ENCODE measurements at regions not wholly inside any gene's neighbourhood (a gene's known extent, or its start where the extent isn't known, plus 50 kb on each side); places are given as distances from the start of the nearest gene placed in this dataset.

DNA sequence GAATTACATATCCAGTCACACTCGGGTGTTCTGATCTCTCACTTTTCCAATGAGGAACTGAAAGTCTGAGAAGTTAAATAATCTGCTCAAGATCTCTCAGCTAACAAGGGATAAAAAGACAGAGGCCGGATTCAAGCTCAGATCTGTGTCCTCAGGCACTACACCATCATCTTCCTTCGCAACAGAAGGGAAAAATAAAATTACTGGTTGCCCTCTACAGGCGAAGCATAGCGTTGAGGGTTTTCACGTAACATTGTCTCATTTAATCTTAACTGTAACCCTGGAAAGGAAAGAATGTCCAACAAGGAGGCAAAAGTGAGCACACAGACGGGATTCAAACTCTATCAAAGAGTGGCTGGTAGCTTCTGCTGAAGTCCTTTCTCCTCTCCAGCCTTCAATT lies 67.8 kb upstream of the ANKEF1 start:
- TF ChIP-seq, protein P1, sequence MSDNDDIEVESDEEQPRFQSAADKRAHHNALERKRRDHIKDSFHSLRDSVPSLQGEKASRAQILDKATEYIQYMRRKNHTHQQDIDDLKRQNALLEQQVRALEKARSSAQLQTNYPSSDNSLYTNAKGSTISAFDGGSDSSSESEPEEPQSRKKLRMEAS (IDR thresholded peaks at IDR 0.05): no peak
- TF ChIP-seq, protein P2, sequence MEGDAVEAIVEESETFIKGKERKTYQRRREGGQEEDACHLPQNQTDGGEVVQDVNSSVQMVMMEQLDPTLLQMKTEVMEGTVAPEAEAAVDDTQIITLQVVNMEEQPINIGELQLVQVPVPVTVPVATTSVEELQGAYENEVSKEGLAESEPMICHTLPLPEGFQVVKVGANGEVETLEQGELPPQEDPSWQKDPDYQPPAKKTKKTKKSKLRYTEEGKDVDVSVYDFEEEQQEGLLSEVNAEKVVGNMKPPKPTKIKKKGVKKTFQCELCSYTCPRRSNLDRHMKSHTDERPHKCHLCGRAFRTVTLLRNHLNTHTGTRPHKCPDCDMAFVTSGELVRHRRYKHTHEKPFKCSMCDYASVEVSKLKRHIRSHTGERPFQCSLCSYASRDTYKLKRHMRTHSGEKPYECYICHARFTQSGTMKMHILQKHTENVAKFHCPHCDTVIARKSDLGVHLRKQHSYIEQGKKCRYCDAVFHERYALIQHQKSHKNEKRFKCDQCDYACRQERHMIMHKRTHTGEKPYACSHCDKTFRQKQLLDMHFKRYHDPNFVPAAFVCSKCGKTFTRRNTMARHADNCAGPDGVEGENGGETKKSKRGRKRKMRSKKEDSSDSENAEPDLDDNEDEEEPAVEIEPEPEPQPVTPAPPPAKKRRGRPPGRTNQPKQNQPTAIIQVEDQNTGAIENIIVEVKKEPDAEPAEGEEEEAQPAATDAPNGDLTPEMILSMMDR (IDR thresholded peaks at IDR 0.05; ENCODE audit: low read depth, low read length, missing input control): no peak
- no peak for TF ChIP-seq EGR1 (IDR thresholded peaks at IDR 0.05; ENCODE audit: low read depth in 2 of 2)
- TF ChIP-seq, protein P3, sequence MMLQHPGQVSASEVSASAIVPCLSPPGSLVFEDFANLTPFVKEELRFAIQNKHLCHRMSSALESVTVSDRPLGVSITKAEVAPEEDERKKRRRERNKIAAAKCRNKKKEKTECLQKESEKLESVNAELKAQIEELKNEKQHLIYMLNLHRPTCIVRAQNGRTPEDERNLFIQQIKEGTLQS (IDR thresholded peaks at IDR 0.05): no peak
- TF ChIP-seq GABPA (IDR thresholded peaks at IDR 0.05 in 1 of 2, conservative IDR thresholded peaks at IDR 0.05 in 1 of 2): no peak
- TF ChIP-seq, protein P4, sequence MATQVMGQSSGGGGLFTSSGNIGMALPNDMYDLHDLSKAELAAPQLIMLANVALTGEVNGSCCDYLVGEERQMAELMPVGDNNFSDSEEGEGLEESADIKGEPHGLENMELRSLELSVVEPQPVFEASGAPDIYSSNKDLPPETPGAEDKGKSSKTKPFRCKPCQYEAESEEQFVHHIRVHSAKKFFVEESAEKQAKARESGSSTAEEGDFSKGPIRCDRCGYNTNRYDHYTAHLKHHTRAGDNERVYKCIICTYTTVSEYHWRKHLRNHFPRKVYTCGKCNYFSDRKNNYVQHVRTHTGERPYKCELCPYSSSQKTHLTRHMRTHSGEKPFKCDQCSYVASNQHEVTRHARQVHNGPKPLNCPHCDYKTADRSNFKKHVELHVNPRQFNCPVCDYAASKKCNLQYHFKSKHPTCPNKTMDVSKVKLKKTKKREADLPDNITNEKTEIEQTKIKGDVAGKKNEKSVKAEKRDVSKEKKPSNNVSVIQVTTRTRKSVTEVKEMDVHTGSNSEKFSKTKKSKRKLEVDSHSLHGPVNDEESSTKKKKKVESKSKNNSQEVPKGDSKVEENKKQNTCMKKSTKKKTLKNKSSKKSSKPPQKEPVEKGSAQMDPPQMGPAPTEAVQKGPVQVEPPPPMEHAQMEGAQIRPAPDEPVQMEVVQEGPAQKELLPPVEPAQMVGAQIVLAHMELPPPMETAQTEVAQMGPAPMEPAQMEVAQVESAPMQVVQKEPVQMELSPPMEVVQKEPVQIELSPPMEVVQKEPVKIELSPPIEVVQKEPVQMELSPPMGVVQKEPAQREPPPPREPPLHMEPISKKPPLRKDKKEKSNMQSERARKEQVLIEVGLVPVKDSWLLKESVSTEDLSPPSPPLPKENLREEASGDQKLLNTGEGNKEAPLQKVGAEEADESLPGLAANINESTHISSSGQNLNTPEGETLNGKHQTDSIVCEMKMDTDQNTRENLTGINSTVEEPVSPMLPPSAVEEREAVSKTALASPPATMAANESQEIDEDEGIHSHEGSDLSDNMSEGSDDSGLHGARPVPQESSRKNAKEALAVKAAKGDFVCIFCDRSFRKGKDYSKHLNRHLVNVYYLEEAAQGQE (IDR thresholded peaks at IDR 0.05): no peak
- peak in 1 of 2 donors; percentile 30 for TF ChIP-seq RAD21 (IDR thresholded peaks at IDR 0.05)
- TF ChIP-seq FOXA1 (IDR thresholded peaks at IDR 0.05): no peak
- no peak for TF ChIP-seq YY1 (IDR thresholded peaks at IDR 0.05)
- TF ChIP-seq SP1 (IDR thresholded peaks at IDR 0.05): no peak
- no peak for TF ChIP-seq TAF1 (conservative IDR thresholded peaks at IDR 0.05)
- TF ChIP-seq, protein P5, sequence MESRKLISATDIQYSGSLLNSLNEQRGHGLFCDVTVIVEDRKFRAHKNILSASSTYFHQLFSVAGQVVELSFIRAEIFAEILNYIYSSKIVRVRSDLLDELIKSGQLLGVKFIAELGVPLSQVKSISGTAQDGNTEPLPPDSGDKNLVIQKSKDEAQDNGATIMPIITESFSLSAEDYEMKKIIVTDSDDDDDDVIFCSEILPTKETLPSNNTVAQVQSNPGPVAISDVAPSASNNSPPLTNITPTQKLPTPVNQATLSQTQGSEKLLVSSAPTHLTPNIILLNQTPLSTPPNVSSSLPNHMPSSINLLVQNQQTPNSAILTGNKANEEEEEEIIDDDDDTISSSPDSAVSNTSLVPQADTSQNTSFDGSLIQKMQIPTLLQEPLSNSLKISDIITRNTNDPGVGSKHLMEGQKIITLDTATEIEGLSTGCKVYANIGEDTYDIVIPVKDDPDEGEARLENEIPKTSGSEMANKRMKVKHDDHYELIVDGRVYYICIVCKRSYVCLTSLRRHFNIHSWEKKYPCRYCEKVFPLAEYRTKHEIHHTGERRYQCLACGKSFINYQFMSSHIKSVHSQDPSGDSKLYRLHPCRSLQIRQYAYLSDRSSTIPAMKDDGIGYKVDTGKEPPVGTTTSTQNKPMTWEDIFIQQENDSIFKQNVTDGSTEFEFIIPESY (IDR thresholded peaks at IDR 0.05): no peak

All from liver (tissue), 3 donors.